ENCODE measurements at regions not wholly inside any gene's neighbourhood (a gene's known extent, or its start where the extent isn't known, plus 50 kb on each side); places are given as distances from the start of the nearest gene placed in this dataset.

DNA sequence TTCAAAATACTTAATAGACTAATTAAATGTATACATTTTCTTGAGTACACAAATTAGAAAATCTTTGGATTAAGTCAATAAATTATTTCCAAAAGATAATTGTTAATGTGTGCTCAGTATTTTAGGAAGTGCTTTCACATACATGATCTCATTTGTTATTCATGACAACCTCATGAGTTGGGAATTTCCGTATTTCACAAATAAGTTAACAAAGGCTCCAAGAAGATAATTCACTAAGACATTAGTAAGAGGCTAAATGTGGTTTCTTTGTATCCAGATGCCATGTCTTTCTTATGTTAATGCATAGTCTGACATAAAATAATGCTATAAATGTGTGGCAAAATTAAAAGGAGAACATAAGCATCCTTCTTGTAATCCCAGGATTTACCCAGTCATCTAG is 79.5 kb upstream of the TCF21 start:
- TF ChIP-seq, protein P1, sequence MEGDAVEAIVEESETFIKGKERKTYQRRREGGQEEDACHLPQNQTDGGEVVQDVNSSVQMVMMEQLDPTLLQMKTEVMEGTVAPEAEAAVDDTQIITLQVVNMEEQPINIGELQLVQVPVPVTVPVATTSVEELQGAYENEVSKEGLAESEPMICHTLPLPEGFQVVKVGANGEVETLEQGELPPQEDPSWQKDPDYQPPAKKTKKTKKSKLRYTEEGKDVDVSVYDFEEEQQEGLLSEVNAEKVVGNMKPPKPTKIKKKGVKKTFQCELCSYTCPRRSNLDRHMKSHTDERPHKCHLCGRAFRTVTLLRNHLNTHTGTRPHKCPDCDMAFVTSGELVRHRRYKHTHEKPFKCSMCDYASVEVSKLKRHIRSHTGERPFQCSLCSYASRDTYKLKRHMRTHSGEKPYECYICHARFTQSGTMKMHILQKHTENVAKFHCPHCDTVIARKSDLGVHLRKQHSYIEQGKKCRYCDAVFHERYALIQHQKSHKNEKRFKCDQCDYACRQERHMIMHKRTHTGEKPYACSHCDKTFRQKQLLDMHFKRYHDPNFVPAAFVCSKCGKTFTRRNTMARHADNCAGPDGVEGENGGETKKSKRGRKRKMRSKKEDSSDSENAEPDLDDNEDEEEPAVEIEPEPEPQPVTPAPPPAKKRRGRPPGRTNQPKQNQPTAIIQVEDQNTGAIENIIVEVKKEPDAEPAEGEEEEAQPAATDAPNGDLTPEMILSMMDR (IDR thresholded peaks at IDR 0.05): no peak
- no peak for TF ChIP-seq POLR2A (IDR thresholded peaks at IDR 0.05; ENCODE audit: low read length)
- TF ChIP-seq RAD21 (conservative IDR thresholded peaks at IDR 0.05 in 1 of 2, IDR thresholded peaks at IDR 0.05 in 1 of 2): no peak
- TF ChIP-seq, protein P2, sequence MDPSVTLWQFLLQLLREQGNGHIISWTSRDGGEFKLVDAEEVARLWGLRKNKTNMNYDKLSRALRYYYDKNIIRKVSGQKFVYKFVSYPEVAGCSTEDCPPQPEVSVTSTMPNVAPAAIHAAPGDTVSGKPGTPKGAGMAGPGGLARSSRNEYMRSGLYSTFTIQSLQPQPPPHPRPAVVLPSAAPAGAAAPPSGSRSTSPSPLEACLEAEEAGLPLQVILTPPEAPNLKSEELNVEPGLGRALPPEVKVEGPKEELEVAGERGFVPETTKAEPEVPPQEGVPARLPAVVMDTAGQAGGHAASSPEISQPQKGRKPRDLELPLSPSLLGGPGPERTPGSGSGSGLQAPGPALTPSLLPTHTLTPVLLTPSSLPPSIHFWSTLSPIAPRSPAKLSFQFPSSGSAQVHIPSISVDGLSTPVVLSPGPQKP (IDR thresholded peaks at IDR 0.05; ENCODE audit: low read depth, low read length): no peak

Data from A549 (cell line).